NCI-H146 treated with DMSO at 0.1 percent for 48 hours (cell line): ENCODE measurements at regions not wholly inside any gene's neighbourhood (a gene's known extent, or its start where the extent isn't known, plus 50 kb on each side); places are given as distances from the start of the nearest gene placed in this dataset.

ENCODE experiments used
- DNase-seq: peaks from one replicate; lab custom pipeline; 2025; ENCODE audit not compliant: unreplicated experiment; lab: John Stamatoyannopoulos, UW

DNA sequence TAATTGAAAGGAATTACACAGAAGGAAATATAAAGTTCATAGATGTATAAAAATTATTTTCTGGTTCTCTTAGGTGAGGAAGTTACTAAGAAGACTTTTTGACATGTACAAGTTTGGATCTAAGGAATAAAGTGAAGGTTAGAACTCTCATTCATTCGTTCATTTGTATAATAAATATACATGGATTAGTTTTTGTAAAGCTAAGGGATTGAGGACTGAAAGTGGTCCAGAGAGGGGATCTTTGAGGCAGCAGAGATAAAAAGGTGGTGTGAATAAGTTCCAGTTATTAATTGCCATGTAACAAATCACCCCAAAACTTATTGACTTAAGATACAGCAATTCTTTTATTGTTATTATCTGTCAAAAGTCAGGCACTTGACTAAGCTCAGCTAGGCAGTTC, 110.1 kb upstream of the CELF4 start:
- no peak for DNase-seq

- DNase-seq, result no peak
Measured at GRCh38 chr18:37674570-37674969, 109.0 kb upstream of the CELF4 start.

DNA sequence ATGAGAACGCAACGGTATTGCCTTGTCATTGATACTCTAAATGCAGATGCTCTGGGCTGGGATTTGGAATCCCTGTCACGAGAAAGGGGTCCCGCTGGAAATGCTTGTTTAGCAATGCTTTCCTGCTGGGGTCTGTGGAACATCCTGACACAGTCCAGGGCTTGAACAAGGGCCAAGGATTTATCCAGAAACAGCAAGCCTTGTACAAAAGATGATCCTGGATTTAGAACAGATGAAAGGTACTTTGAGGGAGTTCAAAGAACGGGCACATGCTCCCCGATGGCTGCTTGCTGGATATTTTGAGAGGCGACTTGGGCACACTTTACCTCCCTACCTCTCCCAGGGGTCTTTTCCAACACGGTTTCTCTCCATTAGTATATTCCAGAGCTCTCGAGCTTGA, 108.1 kb upstream of the CELF4 start:
- DNase-seq, result no peak

DNA sequence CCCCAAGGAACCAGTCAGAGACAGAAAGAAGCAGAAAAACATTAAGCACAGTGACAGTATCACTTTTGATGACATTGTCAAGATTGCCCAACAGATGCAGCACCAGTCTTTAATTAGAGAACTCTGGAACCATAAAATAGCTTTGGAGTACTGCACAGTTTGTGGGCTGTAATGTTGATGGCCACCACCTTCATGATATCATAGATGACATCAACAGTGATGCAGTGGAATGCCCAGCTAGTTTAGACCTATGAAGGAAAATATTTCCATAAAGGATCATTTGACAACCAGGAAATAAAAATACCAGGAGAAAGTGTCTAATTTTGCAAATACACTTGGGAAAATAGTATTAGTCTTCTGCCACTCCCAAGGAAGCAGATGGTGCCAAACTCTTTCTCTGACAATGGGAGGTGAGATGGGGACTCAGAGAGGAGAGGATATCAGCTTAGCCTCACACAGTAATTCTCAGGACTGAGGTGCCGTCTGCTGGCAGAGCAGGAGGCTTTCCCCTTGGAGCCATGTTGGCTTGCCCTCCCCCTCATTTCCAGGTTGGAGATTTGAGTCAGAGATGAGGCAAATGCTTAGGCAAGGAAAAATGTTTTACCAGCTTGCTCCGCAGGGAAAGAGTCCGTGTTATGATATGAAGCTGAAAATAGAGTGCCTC, 107.5 kb upstream of the CELF4 start:
- DNase-seq, result no peak

DNA sequence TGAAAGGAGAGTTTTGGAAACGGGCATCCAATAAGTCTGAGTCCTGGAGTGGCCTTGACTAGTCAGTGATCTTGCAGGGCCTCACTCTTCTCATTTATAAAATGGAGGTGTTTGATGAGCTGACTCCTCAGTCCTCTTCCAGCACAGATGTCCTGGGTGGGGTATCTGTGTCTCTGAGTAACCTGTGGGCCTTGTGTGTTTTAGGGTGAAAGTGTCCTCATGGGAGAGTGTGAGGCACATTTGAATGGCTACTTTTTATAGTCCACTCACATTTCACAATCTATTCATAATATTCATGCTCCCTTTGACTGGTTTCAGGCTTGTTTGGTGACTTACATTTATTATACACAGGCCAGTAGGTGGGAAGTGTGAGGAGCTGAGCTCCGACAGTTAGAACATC, 106.4 kb upstream of the CELF4 start:
- DNase-seq, result no peak

GRCh38 chr18:37671530-37671929, 105.9 kb upstream of the CELF4 start:
- DNase-seq, result no peak

DNA sequence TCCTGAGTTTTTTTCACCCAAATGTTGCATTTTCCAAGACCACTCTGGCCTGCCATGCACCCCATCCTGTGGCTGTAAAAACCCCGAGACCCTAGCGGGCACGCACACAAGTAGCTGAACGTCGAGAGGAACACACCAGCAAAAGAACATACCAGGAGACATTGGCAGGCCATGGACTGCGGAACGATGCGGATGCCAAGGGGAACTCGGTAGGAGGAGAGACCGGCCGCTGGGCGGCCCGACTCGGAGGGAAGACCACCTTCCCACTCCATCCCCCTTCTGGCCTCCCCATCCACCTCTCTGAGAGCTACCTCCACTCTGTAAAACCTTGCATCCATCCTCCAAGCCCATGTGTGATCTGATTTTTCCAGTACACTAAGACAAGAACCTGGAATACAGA, 105.5 kb upstream of the CELF4 start:
- DNase-seq, result no peak

DNA sequence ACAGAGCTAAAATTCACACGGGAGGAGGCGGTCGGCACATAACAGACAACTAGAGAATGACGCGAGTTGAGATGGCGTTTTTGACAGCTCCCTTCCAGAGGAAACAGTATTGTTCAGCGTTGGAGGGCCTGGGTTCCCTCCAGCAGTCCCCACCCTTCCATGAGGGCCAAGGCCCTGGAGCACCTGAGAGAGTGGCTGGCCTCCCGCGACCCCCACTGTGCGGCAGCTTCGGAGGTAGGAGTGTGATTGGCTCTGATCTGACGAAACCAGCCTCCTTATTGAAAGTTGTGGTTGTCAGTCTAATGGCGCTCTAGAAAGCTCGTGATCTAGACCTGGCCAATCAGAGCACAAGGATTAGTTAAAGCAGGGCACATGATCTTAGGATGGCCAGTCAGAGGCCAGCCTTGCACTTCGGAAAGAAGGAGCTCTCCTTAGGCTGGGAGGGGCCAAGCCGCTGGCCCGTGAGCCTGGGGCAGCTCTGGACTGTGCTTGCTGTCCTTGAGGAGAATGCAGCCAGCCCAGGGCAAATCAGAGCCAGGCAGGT, 104.5 kb upstream of the CELF4 start:
- DNase-seq, result no peak

- DNase-seq, result peak; percentile 64
Measured at GRCh38 chr18:37668971-37669747, 103.6 kb upstream of the CELF4 start.

DNA sequence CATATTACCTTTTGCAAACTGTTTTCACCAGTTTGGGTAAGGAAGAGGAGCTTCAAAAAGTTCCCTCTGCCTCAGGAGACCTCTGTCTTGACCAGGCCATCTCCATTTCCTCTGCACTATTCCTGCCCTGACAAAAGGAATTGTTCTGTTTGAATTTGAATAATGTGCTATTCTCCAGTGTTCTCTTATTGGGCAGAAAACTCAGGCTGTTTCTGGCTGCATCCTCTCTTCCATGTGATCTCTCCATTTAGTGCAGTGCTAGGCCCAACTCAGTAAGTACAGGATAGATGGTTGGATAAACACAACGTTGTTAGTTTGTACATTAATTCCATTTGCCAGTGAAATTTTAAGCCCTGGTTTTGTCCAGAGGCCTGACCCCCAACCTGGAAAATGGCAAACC, 102.2 kb upstream of the CELF4 start:
- DNase-seq, result no peak

DNA sequence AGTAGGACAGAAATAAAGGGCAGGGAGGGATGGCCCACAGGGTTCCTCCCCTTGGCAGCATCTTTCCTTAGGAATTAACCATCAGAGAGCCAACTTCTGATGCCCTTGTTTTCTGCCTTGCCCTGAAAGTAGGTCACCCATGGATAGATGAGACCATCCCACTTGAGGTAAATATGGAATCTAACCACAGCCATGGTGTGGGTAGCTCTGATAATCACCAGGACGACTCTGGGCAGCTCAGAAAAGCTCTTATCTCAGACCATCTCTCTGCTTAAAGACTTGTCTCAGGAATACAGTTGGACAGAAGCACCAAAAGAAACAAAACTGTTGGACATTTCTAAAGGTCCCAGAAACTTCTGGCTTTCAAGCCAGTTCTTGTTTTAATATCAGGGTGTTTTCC, 101.4 kb upstream of the CELF4 start:
- no peak for DNase-seq

DNA sequence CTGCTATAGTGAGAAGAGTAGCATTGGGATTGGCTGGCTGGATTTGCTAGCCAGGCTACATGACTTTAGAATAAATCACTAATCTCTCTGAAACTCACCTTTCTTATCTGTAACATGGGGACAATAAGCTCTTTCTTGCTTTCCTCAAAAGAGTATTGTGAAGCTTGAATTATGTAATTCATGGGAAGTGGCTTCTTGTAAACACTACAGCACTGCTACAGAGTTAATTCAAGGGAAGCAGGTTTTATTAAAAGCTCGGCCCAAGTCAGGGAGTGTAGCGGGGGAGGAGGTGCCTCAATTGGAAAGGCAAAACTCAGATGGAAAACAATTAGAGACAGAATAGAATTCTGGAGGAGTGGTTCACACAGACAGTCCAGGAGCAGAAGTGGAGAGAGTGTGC, 100.9 kb upstream of the CELF4 start:
- no peak for DNase-seq

- DNase-seq, result no peak
Measured at GRCh38 chr18:37665346-37665745, 99.7 kb upstream of the CELF4 start.

- no peak for DNase-seq
Measured at GRCh38 chr18:37663446-37663845, 97.8 kb upstream of the CELF4 start.

DNA sequence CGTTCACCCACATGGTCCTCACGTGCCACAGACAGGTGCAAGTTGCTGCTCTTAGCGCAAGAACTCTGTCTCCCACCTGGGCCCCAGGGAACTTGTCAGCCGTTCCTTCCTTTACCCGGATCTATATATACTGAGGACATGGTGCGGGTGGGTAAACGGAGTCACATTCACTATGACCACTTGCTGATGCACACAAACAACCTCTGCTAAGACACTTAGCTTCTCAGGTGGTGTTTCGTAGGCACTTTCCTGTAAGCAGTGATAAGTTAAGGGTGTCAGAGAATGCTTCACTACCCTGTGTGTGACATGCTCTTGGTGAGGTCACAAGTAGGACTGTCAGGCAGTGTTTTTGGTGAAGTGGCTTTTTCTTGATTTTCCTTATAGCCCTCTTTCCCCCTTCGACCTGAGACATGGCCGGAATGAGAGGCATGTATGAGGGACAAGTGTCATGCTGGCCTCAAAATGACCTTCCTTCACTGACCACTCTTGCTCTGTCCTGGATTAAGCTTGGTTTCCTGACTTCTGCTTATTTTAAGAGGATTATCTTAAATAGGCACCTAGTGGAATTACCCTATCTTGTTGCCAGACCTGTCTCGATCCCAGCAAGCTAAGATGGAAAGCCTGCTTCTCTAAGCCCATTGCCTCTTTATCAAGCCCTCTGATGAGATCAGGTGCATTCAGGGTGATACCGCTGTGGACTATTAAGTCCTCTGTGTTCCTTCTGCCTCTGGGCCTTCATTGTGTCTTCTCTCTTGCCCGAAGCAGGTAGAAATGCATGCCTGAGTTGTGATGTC, 97.1 kb upstream of the CELF4 start:
- DNase-seq, result no peak

GRCh38 chr18:37662099-37662498, 96.5 kb upstream of the CELF4 start:
- DNase-seq, result no peak

GRCh38 chr18:37661478-37661877, 95.9 kb upstream of the CELF4 start:
- no peak for DNase-seq

- DNase-seq, result no peak
Measured at GRCh38 chr18:37661061-37661460, 95.5 kb upstream of the CELF4 start.

DNA sequence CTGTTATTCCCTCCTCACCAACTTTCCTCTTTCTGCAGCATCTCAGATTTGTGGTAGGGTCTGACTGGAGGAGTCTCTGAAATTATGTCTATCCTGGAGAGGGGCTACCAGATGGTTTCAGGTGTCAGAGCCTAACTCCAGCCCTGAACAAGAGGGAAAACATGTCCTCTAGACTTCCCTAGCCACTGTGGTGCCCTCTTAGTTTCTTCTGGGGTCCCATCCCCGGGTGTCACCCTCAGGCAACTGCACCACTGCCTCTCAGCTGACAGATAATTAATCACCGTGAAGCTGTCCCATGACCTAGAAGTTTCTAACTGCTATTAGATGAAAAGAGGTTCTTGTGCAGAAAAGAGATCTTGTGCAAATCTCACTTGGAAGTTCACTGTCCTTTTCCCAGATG, 95.1 kb upstream of the CELF4 start:
- no peak for DNase-seq

DNA sequence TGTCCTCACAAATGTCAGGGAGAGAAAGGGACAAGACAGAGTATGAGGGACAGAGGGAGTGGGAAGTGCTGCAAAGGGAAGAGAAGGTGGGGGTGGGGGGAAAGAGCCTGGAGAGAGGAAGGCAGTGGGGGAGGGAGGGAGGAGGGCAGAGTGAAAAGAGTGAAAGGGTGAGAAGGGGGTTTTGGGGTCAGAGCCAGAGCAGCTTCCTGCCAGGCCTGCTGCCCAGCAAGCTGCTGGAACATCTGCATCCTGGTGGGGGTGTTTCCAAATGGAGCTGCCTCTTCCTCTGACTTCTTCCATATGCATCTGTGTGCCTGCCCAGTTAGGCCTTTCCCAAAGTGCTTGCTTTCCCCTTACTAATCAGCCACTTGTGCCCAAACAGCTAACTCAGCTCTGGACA, 94.3 kb upstream of the CELF4 start:
- DNase-seq, result no peak

GRCh38 chr18:37658894-37659293, 93.3 kb upstream of the CELF4 start:
- DNase-seq, result no peak

GRCh38 chr18:37657493-37657892, 91.9 kb upstream of the CELF4 start:
- no peak for DNase-seq
